Medulla oblongata (tissue), 1 donor: ENCODE measurements at regions not wholly inside any gene's neighbourhood (a gene's known extent, or its start where the extent isn't known, plus 50 kb on each side); places are given as distances from the start of the nearest gene placed in this dataset.
"Not testable (repeated sequence)": the region's sequence is repeated elsewhere in the genome, so short reads cannot be mapped to it uniquely, and the experiment has no call there.

Source experiments
- DNase-seq: peaks from one replicate; pipeline ENCODE4 v3.0.0-alpha.2; 2015; ENCODE audit errors: extremely low spot score

DNA sequence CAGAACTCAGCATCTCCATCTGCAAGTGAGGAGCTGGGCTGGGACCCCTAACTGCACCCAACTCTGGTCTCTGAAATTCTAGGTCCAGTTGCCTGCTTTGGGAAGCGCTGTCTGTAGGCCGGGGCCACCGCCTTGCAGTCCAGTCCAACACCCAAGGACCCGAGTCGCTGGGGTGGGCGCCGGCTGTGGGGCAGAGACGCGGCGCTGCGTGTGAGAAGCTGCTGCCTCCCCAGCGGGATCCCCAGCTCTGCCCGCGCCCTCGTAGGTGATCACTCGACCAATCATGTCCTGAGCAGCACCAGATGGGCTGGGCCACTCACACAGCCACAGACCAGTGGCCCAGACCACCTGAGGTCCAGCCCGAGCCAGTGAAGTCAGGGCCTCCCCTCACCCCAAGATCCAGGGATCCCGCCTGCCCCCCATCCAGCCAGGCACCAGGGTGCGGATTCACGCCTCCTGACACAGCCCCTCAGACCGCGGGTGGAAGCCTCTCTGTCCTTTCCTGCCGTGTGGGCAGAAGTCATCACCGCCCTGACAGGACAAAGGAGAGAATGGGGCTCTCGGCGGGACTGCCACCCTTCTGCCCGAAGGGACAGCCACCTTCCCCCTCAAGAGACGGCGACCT, 67.4 kb upstream of the ADGRA1 start:
- DNase-seq = no peak

GRCh38 chr10:133019651-133020050, 68.1 kb upstream of the ADGRA1 start:
- DNase-seq = no peak

DNA sequence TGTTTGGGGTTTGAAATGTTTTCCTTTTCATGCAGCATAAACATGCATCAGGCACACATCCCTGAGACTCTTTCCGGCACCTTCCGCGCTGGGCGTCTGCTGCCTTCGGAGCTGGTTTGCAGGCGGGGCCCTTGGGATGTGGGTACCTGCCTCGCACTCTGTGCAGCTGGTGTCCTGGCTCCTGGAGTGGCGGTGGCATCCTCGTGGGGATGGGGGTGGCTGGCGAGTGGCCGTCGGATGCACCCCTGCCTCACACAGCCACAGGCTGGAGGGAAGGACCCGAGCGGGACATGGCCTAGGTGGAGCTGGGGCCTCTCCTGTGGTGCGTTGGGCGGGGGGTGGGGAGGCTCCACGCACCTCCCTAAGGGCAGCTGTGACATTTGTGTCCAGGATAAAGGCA, 68.5 kb upstream of the ADGRA1 start:
- DNase-seq = no peak

DNA sequence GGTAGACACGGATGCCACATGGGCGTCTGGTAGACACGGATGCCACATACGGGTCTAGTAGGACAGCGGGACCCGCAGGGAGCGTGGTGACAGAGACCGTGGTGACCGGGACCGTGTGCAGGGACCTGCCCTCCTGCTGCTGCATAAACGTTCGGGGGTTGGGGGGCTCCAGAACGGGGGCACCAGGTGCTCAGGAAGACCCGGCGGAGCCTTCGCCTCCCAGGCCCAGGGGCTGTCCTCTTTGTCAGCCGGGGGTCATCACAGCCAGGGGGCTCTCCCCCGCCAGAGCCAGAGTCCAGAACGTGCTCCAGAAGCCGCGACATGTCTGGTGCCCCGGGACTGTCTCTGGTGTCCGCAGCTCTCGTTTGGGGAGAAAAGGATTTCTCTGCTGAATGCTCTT, 69.2 kb upstream of the ADGRA1 start:
- no peak for DNase-seq

DNA sequence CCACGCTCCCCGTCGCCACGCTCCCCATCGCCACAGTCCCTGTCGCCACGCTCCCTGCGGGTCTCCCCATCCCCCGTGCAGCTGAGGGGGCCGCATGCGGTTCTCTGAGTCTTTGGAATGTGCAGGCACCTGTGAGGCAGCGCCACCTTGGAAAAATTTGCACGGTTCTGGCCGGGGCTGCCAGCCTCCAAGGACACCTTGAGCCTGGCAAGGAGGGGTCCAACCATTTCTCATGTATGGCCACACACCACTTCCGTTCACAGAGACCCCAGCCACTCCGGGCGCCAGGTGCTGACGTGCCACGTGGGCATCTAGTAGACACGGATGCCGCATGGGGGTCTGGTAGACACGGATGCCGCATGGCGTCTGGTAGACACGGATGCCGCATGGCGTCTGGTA, 70.5 kb upstream of the ADGRA1 start:
- DNase-seq = no peak

DNA sequence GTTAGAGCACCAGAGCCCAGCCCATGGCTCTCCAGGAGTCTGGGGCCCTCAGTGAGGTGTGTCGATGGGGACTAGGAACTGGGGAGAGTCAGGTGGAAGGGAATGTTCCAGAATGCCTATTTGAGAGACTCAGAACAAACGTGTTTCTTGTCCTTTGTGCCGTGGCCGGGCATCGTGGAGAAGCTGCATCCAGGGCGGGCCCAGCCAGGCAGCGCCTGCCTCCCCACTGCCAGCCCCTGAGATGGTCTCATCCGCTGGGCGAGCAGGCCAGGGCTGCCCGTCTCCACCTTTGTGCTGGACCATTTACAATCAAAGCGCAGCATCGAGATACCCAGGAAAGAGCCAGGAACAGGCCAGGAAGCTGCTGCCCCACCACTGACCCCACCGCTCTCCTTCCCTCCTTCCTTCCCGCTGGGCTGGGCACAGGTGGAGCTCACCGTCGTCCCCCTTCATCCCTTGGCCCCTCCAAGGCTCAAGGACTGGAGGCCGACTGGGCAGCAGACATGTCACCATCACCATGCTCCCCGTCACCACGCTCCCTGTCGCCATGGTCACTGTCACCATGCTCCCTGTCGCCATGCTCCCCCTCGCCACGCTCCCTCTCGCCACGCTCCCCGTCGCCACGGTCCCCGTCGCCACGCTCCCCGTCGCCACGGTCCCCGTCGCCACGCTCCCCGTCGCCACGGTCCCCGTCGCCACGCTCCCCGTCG, 71.1 kb upstream of the ADGRA1 start:
- DNase-seq = no peak

DNA sequence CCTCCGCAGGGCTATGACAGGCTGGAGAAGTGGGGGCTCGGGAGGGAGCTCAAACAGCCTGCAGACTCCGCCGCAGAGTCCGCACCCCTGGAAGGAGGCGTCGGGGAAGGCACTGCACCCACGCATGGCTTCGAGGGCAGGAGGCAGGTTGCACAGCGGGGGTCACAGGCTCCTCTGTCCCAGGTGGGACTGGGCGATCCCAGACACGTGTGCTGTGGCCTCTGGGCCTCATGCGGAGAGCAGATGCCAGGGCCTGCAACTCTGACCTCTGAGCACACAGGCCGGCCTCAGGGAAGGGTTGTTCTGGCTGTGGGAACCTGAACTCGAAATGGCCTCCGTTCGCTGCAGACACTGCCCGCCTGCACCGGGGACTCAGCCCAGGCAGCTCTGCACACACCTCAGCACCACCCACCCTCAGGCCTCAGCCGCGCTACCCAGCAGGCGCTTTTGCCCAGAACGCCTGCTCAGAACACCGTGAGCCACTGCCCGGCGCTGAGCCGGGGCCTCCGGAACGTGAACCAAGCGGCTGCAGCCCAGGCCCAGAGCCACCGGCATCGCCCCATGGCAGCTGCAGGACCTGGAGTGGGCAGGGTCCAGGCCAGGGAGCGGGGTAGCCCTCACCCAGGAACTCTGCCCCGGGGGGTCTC, 71.8 kb upstream of the ADGRA1 start:
- no peak for DNase-seq

DNA sequence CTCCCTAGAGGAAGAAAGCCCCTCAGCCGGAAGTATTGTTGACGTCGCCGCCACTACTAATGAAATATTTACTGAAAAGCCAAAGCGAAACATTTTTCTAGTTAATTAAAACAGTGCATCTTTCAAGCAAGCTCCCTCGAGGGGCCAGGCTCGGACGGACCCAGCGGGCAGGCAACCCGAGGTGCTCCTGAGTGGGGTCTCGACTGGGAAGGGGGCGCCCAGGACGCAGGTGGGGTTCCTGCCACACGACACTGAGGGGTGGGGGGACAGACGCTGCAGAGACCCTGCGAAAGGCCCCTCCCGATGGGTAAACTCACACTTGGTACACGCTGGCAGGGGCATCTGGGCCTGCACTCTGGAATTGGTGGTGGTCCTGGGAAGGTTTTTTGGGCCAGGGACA, 72.4 kb upstream of the ADGRA1 start:
- no peak for DNase-seq

GRCh38 chr10:133014416-133015210, 72.2 kb upstream of the CFAP46 start:
- DNase-seq = no peak

DNA sequence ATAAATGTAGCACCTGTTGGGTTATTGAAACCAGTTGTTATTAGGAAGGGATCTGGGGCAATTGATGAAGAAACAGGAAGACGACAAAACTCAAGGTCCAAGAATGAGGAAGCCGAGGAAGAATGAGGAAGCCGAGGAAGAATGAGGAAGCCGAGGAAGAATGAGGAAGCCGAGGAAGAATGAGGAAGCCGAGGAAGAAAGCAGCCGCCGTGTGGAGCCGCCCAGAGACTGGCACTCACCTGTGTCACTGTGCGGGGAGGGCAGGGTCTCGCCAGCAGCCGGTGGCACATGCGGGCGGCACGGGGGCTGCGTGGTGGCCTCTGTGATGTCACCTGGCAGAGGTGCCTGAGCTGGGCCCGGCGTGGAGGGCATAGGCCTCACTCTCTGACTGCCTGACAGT, 71.1 kb upstream of the CFAP46 start:
- DNase-seq = peak; percentile 19

- no peak for DNase-seq
These were observed 70.4 kb upstream of the CFAP46 start for GRCh38 chr10:133012573-133013359.

- no peak for DNase-seq
These were observed 69.5 kb upstream of the CFAP46 start for GRCh38 chr10:133011882-133012281.

DNA sequence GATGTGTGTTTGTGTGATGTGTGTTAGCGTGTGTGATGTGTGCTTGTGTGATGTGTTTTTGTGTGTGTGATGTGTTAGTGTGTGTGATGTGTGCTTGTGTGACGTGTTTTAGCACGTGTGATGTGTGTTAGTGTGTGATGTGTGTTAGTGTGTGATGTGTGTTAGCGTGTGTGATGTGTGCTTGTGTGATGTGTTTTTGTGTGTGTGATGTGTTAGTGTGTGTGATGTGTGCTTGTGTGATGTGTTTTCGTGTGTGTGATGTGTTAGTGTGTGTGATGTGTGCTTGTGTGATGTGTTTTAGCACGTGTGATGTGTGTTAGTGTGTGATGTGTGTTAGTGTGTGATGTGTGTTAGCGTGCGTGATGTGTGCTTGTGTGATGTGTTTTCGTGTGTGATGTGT, 69.0 kb upstream of the CFAP46 start:
- not testable (repeated sequence) for DNase-seq

- DNase-seq = not testable (repeated sequence)
These were observed 68.4 kb upstream of the CFAP46 start for GRCh38 chr10:133010843-133011179.

DNA sequence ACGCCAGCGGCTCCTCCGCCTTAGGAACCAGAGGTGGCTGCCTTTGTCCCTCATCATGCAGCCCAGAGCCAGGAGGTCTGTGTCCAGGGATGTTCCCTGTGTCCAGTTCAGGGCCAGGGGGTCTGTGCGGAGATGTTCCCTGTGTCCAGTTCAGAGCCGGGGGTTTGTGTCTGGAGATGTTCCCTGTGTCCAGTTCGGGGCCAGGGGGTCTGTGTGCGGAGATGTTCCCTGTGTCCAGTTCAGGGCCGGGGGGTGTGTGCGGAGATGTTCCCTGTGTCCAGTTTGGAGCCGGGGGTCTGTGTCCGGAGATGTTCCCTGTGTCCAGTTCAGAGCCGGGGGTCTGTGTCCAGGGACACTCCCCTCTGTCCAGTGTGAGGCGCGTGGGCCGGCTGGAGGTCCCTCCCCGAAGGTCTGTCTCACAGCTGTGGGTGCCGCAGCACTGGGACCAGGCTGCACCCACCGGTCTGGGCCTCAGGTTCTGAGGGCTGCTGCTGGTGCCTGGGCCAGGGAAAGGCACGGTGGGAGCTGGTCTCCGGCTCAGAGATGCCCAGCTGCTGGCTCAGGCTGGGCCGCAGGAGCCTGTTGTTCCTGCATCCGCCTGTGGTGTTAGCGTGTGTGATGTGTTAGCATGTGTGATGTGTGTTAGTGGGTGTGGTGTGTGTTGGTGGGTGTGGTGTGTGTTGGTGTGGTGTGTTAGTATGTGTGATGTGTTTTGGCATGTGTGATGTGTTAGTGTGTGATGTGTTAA, 67.9 kb upstream of the CFAP46 start:
- no peak for DNase-seq

DNA sequence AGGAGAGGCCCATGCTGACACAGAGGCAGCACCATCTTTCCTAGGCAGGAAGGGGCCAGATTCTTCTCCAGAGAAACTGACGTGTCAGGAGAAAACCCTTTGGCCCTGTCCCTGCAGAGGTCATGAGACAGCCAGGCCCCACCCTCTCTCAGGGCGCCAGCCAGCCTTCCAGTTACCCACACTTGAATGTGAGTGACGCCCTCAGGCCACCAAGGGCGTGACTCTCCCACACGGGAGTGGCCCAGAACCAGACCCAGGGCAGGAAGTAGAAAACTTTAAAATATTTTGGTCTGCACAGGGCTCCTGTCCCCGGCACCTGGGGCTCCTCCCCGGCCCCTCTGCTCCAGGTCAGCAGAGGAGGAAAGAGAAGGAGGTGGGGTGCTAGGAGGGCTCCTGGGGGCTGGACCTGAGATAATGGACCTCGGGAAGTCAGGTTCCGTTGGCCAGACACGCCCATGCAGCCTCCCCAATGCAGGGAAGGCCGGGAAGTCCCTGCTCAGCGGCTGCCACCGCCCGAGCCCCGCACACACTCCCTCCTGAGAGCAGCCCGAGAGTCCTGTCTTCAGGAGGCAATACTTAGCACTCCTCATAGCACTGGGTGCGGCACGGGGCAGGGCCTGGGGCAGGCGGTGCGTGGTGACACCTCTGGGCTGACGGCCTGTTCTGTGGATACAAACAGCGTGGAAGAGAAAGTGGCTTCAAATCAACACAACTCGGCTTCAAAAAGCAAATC, 67.0 kb upstream of the CFAP46 start:
- peak; percentile 30 for DNase-seq

- DNase-seq = no peak
These were observed 66.4 kb upstream of the CFAP46 start for GRCh38 chr10:133008736-133009135.

DNA sequence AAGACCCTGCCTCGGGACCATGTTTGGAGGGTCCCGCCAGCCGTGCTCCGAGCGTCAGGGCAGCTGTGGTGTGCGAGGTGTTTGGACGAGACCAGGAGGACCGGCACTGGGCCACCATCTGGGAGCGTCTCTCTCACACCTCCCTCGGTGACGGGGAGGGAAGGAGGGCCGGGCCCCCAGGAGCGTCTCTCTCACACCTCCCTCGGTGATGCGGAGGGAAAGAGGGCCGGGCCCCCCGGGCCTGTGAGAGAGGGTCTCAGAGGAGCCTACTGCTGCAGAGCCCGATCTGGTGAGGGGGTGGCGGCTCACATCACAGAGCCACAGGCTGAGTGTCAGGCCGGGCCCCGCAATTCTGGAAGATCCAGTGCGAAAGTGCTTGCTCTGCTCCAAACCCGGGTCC, 65.8 kb upstream of the CFAP46 start:
- no peak for DNase-seq

DNA sequence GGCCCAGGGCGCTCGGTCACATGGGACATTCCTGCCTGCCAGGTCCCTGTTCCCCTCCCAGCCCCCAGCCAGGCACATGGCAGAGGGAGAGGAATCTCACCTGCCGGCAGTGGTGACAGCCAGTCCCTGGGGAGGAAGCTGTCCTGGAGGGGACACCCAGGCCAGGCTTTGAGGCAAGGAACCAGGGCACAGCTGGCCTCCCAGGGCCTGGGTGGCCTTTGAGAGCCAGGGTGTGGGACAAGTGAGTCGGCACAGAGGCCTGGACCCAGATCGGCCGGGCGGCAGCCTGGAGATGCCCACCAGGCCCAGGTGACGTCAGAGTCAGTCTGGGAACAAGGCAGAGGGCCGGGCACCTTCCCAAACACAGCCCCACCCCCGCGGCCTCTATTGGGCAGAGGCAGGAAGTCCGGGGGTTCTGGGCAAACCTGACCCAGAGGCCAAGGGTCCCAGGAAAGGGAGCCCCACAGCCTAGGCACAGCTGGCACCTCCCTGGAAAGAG, 65.0 kb upstream of the CFAP46 start:
- no peak for DNase-seq

DNA sequence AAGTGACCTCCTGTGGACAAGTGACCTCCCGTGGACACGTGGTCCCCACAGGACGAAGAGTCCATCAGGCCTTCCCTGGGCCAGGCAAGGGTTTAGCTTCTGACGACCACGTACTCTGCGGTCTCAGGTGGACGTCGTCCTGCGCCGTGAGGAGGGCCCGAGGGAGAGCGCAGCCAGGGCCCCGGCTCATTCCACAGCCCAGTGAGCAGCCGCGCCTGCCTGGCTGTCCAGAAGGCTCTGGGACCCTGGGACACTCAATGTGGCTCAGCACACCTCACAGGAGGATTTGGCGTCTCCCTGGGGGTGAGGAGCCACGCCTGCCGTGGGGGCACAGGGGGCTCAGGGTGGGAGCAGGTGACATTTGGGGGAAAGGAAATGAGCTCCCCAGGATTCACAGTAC, 64.4 kb upstream of the CFAP46 start:
- no peak for DNase-seq
